ENCODE measurements at regions not wholly inside any gene's neighbourhood (a gene's known extent, or its start where the extent isn't known, plus 50 kb on each side); places are given as distances from the start of the nearest gene placed in this dataset.
A peak's percentile ranks its signal among the peaks of the same experiment; 100 is the strongest.
"Not testable (repeated sequence)": the region's sequence is repeated elsewhere in the genome, so short reads cannot be mapped to it uniquely, and the experiment has no call there.

DNA sequence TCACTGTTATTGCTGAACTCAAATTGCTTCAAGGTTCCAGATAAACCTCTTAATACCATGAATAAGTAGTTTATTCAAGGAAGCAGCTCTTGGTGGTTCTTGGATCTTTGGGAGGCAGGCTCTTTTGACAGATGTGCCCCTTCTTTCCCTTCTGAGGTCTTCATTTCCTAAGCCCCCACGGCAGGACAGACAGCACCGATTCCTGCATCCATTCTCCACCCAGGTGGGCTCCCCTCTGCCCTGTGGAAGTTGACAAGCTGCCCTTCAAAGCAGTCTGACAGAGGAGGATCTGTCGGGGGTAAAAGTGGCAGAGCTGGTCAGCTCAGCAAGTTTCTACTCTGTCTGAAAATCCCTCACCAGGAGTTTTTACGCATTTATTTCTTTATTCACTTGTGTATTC is 605.3 kb upstream of the B3GAT1 start:
- no peak for DNase-seq (ENCODE audit: low read depth in 4 of 4, low spot score in 3 of 4)

DNA sequence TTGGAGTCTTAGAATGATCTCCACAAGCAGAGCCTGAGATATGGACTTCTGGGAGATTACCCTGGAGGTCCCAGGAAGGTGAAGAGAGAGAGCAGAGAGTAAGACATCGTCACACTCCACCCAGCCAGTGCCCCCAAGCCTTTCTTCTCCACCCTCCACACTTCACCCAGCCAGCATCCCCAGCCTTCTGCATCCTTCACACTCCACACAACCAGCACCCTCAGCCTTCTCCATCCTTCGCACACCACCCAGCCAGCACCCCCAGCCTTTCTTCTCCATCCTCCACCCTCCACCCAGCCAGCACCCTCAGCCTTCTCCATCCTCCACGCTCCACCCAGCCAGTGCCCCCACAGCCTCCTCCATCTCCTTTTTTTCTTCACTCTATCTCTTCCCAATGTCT is 603.9 kb upstream of the B3GAT1 start:
- DNase-seq (ENCODE audit: low read depth in 4 of 4, low spot score in 3 of 4): no peak

DNA sequence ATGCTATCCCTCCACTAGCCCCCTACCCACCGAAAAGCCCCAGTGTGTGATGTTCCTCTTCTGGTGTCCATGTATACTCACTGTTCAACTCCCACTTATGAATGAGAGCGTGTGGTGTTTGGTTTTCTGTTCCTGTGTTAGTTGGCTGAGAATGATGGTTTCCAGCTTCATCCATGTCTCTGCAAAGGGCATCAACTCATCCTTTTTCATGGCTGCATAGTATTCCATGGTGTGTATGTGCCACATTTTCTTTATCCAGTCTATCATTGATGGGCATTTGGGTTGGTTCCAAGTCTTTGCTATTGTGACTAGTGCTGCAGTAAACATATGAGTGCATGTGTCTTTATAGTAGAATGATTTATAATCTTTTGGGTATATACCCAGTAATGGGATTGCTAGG is 599.3 kb upstream of the B3GAT1 start:
- not testable (repeated sequence) for DNase-seq (ENCODE audit: low read depth in 4 of 4, low spot score in 3 of 4)

- DNase-seq (ENCODE audit: low read depth in 4 of 4, low spot score in 3 of 4): no peak
Observed at GRCh38 chr11:135009125-135009524, 597.1 kb upstream of the B3GAT1 start.

DNA sequence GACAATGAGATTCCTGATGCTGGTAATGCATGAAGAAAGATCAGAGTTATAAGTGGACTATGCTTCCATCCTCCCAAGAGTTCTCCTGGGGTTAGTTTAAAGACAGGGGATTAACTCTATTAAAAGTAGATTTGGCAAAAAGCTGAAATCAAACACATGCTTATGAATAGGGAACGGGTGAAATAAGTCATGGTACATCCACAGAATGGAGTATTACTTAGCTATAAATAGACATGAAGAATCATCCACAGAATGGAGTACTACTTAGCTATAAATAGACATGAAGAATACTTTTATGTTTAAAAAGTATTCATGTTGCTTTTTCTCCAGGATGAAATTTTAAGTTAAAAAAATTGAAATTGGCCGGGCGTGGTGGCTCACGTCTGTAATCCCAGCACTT is 596.4 kb upstream of the B3GAT1 start:
- DNase-seq (ENCODE audit: low read depth in 4 of 4, low spot score in 3 of 4): no peak

- no peak for DNase-seq (ENCODE audit: low read depth in 4 of 4, low spot score in 3 of 4)
Observed at GRCh38 chr11:135008001-135008405, 596.0 kb upstream of the B3GAT1 start.

- DNase-seq (ENCODE audit: low read depth in 4 of 4, low spot score in 3 of 4): no peak
Observed at GRCh38 chr11:135006800-135007199, 594.8 kb upstream of the B3GAT1 start.

GRCh38 chr11:135004495-135004894 is 592.5 kb upstream of the B3GAT1 start:
- no peak for DNase-seq (ENCODE audit: low read depth in 4 of 4, low spot score in 3 of 4)

GRCh38 chr11:135002236-135002635 is 590.2 kb upstream of the B3GAT1 start:
- peak in 2 of 4 donors; percentile 64 to 69 for DNase-seq (ENCODE audit: low read depth in 4 of 4, low spot score in 3 of 4)

DNA sequence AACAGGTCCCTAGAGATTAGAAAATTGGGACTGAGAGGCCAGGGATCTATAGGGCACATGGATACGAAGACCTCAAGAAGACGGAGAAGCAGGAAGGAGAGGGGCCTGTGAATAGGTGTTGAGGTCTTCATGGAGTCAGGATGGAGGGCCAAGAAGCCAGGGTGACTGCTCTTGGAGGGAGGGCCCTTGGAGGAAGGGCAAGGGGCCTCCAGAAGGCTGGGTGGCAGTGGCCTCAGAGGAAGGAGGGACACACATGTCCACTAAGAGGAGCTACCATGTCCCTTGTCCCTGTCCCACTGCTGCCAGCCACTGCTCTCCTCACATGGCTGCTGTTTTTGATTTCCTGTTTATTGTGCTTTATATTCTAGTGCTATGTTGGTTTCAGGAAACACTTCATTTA is 589.5 kb upstream of the B3GAT1 start:
- no peak for DNase-seq (ENCODE audit: low read depth in 4 of 4, low spot score in 3 of 4)

DNA sequence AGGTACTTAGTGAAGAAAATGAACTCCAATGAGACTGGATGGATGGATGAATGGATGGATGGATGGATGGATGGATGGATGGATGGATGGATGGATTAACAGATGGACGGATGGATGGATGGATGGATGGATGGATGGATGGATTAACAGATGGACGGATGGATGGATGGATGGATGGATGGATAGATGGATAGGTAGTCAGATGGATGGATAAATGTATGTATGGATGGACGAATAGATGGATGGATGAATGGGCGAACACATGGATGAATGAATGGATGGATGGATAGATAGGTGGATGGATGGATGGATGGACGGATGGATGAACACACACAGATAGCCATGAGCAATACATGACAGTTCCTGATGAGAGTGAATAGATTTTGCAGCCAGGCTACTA is 589.0 kb upstream of the B3GAT1 start:
- DNase-seq (ENCODE audit: low read depth in 4 of 4, low spot score in 3 of 4): not testable (repeated sequence)

DNA sequence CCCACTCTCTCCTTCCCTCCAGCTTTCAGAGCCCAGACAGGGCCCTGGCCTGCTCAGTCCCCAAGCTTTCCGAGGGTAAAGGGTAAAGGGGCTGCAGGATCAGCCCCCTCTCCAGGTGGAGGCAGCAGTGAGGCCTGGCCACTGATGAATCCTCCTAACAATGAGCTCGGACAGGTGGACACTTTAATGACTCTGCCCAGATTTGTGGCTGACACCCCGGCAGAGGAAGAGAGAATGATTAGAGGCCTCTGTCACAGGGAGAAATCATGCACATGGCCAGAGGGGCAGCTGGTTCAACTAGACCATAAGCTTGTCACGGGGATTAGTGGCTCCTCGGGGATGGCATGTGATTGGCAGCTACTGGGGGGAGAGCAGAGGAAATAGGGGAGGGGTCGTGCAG is 587.5 kb upstream of the B3GAT1 start:
- DNase-seq (ENCODE audit: low read depth in 4 of 4, low spot score in 3 of 4): peak in 1 of 4 donors; percentile 40

DNA sequence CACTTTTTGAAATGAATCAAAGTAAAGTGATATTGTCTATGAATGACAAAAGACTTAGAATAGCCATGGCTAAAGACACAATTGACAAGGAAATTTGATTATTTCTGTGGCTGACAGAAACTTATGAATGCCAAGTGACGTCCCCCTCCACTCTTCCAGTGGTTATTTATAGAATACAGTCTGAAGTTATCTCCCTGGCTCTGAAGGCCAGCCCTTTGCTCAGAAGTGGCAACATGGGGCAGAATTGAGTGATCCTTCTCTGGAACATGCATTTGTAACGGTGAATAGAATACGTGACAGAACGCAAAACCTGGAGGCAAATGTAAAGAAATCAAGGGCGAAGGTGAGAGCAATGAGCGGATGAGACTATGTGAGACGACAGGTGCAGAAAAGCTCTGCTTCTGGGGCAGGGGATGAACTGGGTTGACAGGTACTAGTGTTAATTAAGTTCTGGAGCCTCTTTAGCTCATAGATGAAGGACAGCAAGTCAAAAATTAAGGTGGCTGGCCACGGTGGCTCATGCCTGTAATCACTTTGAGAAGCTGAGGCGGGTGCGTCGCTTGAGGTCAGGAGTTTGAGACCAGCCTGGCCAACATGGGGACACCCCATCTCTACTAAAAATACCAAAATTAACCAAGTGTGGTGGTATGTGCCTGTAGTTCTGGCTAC is 585.7 kb upstream of the B3GAT1 start:
- no peak for DNase-seq (ENCODE audit: low read depth in 4 of 4, low spot score in 3 of 4)

DNA sequence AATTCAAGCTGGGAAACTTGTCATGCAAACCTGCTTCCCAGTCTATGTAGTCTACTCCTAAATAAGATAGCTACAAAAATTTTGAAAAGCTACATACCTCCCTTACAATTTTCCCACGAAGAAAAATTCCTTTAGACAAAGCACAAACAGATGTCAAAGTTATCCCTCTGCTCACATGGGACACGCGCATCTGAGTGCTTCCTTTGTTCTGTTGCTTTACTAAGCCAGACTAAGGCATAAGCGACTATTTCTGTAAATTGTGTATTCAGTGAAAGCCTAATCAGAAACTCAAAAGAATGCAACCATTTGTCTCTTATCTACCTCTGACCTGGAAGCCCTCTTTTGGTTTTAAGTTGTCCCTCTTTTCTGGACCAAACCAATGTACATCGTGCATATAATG is 583.7 kb upstream of the B3GAT1 start:
- no peak for DNase-seq (ENCODE audit: low read depth in 4 of 4, low spot score in 3 of 4)

- DNase-seq (ENCODE audit: low read depth in 4 of 4, low spot score in 3 of 4): no peak
Observed at GRCh38 chr11:134994431-134994830, 582.4 kb upstream of the B3GAT1 start.

GRCh38 chr11:134993691-134994243 is 581.7 kb upstream of the B3GAT1 start:
- no peak for DNase-seq (ENCODE audit: low read depth in 4 of 4, low spot score in 3 of 4)

DNA sequence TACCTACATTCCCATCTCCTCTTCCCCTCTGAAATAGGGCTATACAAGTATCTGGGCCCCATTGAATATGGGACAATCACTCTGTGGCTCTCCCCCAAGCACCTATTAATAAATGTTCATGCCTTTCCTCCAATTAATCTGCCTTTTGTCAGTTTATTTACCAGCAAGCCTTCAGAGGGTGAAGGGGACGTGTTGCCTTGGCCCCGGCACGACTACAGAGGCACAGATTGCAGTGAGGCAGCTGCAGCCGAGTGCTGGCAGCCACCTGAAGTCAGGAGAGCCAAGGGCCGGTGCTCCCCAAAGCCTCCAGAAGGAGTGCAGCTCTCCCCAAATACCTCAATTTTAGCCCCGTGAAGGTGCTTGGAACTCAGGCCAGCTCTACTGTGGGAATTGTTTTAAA is 580.9 kb upstream of the B3GAT1 start:
- DNase-seq (ENCODE audit: low read depth in 4 of 4, low spot score in 3 of 4): no peak

DNA sequence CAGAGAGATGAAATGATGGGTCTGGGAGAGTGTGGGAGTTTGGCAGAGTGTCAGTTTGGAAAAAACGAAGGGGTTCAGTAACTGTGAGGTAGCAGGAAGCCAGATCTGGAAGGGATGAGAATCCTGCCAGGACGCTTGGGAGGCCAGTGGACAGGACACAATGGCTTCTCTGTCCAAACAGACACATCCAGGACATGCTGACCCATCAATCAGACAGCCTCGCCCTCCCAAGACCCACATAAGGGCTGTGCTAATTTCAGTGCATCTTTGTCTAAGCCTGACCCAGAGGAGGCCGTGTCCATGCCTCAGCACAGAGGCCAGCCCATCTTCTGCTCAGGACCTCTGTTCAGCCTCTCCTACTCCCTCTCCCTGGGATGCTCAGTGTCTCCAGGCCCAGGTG is 576.5 kb upstream of the B3GAT1 start:
- no peak for DNase-seq (ENCODE audit: low read depth in 4 of 4, low spot score in 3 of 4)

DNA sequence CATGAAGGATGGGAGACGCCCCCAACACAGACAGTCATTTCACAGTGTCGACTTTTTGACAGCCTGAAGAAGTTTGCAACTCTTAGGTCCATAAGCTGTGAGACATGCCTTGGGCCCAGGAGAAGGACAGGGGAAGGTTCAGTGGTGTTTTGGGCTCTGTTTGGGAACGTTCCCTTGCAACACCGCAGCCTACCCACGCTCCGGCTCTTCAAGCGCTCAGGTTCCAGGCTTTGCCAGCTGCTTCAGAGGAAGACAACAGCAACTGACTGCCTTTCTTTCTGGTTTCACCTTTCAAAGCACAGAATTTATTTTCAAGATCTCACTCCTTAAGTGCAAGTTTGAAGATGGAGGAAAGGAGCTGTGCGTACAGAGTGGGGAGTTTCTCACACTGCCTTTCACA is 575.8 kb upstream of the B3GAT1 start:
- DNase-seq (ENCODE audit: low read depth in 4 of 4, low spot score in 3 of 4): no peak

DNA sequence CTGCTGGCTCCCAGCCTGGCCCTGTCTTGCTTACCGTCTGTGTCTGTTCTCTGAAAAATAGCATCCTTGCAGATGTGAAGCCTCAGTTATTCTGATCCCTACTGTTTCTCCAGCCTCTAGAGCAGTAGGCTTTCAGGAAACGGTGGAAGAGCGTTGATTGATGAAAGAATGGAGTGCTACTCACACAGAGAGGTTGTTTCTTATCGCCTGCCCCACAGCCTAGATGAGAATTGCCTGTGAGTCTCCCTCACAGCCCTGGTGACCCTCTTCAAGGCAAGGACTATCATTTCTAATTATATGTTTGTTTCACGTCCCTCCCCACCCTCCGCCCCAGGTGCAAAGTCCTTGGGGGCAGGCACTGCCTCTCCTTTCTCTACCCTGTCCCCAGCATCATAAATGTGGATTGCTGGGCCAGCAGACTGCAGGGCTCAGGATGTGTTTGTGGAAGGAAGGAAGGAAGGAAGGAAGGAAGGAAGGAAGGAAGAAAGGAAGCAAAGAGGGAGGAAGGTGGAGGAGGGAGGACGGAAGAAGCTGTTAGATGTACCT is 575.3 kb upstream of the B3GAT1 start:
- DNase-seq (ENCODE audit: low read depth in 4 of 4, low spot score in 3 of 4): no peak

GRCh38 chr11:134984421-134984820 is 572.4 kb upstream of the B3GAT1 start:
- no peak for DNase-seq (ENCODE audit: low read depth in 4 of 4, low spot score in 3 of 4)

GRCh38 chr11:134982432-134982831 is 570.4 kb upstream of the B3GAT1 start:
- DNase-seq (ENCODE audit: low read depth in 4 of 4, low spot score in 3 of 4): not testable (repeated sequence)

DNA sequence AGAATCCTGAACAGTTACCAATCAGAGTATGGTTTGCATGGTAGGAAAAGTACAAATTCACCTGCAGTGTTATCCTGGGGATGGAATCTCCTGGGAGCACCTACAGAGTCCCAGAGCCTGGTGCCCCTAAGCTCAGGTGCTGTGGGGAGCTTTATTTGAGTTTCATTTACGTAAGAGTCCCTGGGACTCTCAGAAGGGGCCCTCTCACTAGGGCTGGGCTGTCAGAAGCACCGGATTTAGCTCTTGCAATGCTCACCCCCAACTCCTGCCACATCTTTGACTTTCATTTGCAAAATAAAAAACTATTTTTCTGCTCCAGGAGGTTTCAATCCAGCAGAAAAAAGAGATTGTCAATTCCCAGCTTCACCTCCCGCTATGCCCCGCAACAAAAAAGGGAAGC is 569.8 kb upstream of the B3GAT1 start:
- DNase-seq (ENCODE audit: low read depth in 4 of 4, low spot score in 3 of 4): no peak
